PC-3 (cell line): ENCODE measurements at regions not wholly inside any gene's neighbourhood (a gene's known extent, or its start where the extent isn't known, plus 50 kb on each side); places are given as distances from the start of the nearest gene placed in this dataset.

ENCODE experiments used
- EZH2 ChIP-seq: fragments of 300-600 bp; sonication (generic); IDR thresholded peaks from one replicate; pipeline ENCODE4 v1.6.1; 2017; ENCODE audit warnings: antibody characterized with exemption, mild to moderate bottlenecking, low read length; ENCODE audit not compliant: unreplicated experiment
- EZH2phosphoT487 ChIP-seq: fragments of 300-600 bp; sonication (generic); IDR thresholded peaks from 2 replicates; pipeline ENCODE4 v1.6.1; 2018; ENCODE audit warnings: mild to moderate bottlenecking, antibody characterized with exemption, low read length, borderline replicate concordance
- TF ChIP-seq, protein P1 (sequence below): fragments of 300-600 bp; sonication (generic); conservative IDR thresholded peaks from 2 replicates; pipeline ENCODE4 v1.5.1; 2017; ENCODE audit warnings: antibody characterized with exemption, low read depth, mild to moderate bottlenecking, low read length

DNA sequence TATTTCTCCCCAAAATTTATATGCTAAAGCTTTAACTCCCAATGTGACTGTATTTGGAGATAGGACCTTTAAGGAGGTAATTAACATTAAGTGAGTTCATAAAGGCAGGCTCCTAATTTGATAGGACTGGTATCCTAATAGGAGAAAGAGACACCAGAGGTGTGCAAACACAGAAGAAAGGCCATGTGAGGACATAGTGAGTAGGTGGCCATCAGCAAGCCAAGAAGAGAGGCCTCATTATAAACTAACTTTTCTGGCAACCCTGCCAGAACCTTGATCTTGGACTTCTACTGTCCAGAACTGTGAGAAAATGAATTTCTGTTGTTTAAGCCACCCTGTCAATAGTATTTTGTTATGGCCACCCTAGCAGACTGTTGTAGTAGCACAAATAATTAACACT lies 177.9 kb upstream of the FUT9 start:
- TF ChIP-seq, protein P1, sequence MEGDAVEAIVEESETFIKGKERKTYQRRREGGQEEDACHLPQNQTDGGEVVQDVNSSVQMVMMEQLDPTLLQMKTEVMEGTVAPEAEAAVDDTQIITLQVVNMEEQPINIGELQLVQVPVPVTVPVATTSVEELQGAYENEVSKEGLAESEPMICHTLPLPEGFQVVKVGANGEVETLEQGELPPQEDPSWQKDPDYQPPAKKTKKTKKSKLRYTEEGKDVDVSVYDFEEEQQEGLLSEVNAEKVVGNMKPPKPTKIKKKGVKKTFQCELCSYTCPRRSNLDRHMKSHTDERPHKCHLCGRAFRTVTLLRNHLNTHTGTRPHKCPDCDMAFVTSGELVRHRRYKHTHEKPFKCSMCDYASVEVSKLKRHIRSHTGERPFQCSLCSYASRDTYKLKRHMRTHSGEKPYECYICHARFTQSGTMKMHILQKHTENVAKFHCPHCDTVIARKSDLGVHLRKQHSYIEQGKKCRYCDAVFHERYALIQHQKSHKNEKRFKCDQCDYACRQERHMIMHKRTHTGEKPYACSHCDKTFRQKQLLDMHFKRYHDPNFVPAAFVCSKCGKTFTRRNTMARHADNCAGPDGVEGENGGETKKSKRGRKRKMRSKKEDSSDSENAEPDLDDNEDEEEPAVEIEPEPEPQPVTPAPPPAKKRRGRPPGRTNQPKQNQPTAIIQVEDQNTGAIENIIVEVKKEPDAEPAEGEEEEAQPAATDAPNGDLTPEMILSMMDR, result no peak
- TF ChIP-seq EZH2 (no peak), EZH2phosphoT487 (no peak)
